DMS79 (cell line): ENCODE measurements at regions not wholly inside any gene's neighbourhood (a gene's known extent, or its start where the extent isn't known, plus 50 kb on each side); places are given as distances from the start of the nearest gene placed in this dataset.

Experiments
- DNase-seq: peaks from one replicate; lab custom pipeline; 2025; lab: John Stamatoyannopoulos, UW

DNA sequence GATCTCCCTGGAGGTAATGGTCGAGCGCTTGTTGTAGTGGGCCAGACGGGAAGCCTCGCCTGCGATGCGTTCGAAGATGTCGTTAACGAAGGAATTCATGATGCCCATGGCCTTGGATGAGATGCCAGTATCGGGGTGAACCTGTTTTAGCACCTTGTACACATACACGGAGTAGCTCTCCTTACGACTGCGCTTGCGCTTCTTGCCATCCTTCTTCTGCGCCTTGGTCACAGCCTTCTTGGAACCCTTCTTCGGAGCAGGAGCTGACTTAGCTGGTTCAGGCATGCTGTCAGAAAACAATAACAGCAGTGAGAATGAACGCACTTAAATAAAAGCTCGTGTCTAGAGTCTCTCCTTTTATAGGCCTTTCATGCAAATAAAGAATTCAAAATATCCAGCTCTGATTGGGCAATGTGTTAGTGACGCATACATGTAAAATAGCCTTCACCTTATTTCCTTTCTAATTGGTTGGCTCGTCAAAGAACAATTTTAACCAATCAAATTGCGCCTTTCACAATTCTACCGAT lies 129.2 kb downstream of the HFE start:
- peak; percentile 91 for DNase-seq

DNA sequence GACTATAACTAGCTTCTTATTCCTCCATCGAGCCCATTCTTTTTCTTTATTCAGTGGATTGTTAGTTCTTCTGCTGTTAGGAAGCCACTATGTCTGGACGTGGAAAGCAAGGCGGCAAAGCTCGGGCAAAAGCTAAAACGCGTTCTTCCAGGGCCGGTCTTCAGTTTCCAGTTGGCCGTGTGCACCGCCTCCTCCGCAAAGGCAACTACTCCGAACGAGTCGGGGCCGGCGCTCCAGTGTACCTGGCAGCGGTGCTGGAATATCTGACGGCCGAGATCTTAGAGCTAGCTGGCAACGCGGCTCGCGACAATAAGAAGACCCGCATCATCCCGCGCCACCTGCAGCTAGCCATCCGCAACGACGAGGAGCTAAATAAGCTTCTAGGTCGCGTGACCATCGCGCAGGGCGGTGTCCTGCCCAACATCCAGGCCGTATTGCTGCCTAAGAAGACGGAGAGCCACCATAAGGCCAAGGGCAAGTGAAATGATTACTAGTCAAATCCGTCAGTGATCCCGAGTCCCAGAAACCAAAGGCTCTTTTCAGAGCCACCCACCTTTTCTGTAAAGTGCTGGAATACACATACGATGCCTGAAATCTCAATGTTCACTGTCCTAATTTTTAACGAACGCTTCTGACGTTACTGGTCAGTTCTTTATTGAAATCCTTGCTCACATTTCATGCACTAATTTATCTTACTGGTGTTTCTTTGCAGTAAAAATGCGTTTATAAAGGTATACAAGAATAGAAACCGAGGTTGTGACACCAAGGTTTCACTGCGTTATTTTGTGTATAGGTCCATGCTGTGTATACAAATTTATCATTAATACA lies 129.9 kb downstream of the HFE start:
- DNase-seq, result no peak

DNA sequence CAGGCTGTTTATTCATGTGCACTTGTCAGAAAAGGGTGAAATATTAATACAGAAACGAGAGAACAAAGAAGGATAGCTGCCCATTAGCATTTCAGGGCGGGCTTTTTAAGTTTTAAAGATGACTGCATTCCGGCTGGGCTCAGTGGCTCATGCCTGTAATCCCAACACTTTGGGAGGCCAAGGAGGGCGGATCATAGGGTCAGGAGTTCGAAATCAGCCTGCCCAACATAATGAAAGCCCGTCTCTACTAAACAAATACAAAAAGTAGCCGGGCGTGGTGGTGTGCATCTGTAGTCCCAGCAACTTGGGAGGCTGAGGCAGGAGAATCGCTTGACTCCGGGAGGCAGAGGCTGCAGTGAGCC lies 130.5 kb downstream of the HFE start:
- no peak for DNase-seq

DNA sequence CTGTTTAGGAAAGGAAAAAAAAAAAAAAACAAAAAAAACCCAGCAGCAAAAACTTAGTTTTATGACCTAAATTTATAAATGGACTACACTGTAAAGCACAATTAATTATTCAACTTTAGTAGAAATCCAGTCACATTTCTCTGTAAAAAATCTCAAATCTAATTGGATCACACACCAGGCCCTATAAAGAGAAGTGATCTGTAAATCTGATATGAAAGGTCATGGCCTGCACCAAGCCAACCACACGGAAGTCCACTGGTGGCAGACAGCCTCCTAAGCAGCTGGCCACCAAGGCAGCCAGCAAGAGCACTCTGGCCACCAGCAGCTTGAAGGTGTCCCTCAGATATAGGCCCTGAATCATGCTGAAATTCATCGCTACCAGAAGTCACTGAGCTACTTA lies 131.6 kb downstream of the HFE start:
- no peak for DNase-seq

DNA sequence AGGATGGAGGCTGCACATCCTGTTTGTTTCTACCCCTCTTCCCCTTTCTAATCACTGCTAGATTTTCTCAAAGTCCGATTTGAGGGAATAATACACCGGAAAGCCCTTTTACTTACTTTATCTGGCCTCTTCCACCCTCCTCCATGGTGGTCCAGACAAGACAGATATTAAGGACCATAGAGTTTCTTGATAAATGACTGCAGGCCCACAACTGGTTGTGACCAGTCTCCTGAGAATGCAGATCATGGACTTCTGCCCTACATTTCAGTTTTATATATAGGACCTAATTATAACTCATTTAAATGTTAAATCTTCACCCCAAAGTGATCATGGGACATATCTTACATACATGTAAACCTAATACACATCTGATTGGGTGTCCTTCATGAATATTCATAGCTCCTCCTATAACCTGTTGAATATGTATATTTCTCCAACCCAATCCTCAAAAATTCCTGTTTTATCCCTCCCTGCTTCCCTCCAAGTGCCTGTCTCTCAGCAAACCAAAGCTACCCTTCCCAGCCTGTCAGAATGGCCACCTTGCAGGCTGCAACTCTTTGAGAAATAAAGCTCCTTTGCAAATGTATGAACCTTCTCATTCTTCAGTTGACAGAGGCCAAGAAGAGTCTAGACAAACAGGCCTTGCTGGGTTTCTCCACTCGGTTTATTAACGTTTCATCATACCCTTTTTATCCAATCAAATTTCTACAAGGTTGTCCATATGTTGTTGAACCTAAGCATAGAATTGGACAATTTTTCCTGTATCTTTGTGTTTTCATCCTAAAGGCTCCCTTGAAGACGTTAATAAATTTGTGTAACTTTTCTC lies 133.1 kb downstream of the HFE start:
- no peak for DNase-seq

DNA sequence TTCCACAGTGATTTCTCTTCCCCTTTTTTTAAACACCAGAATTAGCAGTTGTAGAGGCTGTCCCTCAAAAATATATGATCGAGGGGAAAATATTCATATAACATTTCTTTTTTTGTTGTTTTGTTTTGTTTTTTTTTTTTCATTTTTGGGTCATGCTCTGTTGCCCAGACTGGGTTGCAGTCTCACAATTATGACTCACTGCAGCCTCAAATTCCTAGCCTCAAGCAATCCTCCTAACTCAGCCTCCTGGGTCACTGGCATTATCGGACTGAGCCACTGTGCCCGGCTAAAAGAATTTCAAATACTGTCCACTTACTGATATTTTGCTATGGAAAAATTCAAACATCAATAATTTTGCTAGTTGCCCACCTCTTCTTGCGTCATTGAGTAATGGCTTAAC lies 134.0 kb downstream of the HFE start:
- DNase-seq, result no peak

DNA sequence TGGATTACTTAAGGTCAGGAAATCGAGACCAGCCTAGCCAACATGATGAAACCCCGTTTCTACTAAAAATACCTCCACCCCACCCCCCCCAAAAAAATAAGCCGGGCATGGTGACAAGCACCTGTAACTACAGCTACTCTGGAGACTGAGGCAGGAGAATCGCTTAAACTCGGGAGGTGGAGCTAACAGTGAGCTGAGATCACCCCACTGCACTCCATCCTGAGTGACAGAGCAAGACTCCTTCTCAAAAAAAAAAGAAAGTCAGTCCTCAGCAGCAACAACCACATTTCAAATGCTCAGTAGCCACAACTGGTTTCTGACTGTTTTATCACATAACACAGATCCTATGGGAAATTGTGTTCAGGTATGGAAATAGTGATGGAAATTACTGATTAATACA lies 135.3 kb downstream of the HFE start:
- DNase-seq, result no peak

DNA sequence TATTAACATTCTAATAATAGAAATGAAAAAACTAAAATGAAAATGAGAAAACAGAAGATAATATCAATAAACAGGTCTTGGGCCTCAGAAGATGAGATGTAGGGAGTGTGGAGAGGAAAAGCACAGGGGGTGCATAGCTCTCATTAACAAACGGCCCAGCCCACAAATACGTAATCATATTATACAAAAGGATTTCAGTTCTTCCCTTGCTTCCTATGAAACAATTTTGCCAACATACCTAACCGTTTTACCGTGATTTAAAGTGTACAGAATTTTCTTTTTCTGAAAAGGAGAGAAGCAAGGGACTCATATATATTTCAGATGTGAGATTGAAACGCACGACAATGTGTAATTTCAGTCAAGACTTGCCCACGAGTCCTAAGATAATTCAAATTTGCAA lies 136.0 kb downstream of the HFE start:
- DNase-seq, result no peak

DNA sequence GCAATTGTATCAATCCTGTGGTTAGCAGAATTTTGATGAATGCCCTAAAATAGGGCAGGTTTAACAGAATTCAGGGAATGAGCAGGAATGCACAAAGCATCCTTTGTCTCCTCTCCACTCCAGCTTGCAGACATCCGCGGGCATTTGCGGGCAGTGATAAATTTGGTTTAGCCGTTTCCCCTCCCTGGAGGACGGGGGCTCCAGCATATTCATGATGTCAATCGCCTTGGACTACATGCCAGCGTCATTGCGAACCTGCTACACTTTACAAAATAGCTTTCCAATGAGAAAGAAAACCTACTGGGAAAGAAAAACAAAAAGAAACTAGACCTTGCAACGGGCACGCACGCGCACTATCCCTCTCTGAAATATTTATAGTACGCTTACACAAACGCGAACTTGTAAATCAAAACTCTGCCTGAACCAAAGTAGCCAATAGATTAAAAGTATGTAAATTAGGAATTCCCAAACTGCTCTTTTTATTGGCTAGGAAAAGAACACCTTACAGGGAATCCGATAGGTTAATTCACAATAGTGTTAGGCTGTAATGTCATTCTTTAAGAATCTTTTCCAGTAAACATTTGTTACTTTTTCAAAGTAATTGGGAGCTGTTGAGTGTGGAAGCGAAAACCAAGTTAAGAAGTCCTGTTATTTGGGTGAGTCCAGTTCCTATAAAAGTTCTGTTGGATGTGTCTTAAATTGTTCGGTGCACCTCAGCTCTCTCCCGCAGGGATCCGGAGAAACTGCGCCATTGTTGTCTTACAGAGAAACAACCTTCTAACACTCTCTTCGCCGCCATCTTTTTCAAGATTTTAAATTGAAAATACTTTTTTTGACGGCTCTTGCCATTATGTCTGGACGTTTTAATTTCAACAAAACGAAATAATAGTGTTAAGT lies 136.7 kb downstream of the HFE start:
- peak; percentile 88 for DNase-seq

DNA sequence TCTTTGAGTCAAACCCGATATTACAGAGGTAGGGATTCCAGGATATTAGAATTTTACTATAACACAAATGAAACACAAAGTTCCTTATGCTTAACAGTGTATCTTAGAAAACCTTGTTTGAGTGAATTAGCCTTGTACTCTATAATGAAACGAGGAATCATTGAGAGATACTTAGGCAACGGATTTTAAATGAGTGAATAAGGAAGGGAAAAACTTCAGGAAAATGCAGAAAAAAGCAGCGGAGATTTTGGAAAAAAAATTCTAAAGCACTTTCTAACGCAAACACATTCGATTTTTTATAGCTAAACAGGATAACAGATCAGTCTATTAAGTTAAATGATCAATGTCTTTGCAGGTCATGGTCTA lies 137.3 kb downstream of the HFE start:
- DNase-seq, result no peak

DNA sequence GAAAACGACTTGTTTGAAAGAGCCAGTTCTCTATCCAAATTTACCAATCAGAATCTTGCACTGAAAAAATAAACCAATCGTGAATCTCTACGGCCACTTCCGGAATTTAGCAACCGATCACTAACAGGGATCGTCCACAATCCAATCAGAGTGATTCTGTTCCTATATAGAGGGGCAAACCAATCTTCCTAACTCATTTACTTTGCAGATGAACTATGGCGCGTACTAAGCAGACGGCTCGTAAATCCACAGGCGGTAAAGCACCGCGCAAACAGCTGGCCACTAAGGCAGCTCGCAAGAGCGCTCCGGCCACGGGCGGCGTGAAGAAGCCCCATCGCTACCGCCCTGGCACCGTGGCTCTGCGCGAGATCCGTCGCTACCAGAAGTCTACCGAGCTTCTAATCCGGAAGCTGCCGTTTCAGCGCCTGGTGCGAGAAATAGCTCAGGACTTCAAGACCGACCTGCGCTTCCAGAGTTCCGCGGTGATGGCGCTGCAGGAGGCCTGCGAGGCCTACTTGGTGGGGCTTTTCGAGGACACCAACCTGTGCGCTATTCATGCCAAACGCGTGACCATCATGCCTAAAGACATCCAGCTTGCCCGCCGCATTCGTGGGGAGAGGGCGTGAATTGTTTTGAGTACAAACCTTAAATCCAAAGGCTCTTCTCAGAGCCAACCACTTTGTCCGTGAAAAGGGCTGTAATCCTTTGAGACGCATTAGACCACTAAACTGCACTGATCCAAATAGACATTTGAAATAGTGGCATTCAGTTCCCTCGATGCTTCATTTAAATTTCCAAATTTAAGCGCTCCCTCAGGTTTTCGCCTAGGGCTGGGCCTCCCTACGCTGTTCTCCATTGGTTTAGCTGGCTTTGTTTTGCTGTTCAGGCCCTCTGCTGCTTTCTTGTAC lies 138.0 kb downstream of the HFE start:
- no peak for DNase-seq

DNA sequence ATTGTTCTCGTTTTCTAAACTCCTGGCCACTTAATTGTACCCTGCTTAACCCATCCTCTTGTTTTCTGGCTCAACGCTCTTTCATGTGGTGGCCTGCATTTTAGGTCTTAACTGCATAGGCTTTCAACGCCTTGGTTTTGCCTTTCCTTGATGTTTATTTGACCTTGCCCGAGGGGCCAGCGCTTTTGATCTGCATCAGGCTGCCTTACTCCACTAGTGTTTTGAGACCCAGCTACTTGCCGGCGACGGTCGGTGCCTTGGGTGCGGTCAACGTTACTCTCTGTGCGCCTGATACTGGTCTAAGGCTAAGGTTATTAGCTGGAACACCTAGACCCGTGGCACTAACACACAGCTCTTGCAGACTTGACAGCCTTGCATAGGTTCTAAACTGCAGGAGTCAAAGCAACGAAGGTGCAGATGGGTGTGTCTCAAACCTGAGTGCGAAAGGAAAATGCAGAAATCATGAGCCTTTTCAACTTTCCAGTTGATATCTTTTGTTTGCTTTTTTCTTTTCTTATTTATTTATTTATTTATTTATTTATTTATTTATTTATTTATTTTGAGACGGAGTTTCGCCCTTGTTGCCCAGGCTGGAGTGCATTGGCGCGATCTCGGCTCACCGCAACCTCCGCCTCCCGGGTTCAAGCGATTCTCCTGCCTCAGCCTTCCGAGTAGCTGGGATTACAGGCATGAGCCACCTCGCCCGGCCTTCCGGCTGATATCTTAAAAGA lies 138.8 kb downstream of the HFE start:
- no peak for DNase-seq

DNA sequence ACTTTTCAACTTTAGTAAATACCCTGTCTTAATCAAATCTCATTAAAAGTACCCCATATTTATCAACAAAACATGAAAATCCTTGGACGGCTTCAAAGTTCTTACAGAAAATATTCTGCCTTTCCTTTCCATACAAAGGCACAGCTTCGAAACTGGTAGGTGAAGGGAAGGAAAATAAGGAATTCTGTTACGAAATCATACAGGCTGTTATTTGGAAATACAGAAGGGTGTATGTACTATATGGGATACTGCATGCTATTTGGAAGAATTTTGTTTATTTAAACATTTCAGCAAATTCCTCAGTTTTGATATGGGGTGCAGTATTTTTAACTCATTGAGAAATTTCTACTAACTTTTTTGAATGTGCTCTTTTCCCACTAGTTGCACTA lies 138.4 kb upstream of the BTN3A2 start:
- no peak for DNase-seq

DNA sequence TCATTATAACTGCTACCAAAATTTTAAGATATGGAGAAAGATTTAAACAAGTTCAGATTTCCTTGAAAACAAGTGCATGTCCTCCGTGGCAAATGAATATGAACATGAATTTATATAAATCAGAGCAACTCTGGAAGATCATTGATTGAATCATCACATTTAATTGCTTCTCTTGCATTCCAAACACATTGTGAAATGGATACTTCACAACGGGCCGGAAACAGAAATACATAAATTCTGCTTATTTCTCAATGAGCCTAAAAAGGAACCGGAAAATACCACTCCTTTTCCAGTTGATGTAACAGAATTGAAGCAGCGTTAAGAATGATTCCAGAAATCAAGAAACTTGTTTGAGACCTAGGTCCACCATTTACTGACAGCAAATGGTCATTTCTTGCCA lies 134.6 kb upstream of the BTN3A2 start:
- DNase-seq, result no peak

DNA sequence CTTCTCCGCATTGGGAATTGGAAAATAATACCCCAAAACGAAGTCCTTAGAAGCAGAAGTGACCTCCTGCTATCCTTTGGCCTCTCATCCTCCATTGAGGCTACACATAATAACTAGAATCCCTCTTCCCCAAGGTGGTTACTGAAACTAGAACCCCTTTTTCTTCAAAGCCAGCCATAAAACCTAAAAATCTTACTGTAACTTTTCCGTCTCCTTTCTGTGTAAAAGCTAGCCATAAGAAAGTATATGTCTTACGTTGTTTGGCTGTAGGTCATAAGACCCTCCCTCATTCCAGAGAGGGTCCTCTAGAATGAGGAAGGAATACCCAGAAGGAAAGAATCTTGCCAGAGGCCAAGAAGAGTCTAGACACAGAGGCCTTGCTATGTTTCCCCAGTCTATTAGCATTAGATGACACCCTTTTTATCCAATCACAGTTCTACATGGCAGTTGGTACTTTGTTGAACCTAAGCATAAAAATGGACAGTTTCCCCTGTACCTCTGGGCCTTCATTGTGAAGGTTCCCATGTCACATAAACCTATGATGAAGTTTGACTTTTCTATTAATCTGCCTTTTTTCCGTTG lies 133.9 kb upstream of the BTN3A2 start:
- DNase-seq, result no peak

DNA sequence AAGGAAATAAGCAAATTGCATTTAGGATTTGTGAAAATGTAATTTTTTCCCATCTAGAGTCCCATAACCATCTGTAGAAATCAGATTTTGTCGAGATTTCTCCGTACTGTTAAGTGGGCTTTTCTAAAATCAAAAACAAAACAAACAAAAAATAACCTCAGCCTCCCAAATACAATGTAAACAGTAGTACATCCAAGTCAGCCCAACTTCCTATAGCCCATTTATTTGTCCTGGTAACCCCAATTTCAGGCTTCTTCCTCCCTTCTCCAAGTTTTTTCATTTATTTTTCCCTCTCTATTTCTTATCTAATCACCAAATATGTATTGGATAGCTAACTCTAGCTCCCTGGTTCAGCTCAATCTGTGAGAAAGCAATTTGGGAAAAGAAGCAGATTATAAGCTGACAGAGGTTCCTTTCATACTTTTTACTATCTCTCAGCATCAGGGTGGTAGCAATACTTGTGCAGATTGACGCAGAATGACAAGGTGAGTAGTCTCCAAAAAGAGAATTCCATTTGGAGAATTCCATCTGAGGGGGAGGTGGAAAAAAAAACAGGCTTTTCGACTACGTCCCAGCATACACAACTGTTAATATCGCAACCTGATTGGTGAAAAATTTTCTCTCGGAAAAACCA lies 132.6 kb upstream of the BTN3A2 start:
- DNase-seq, result no peak

DNA sequence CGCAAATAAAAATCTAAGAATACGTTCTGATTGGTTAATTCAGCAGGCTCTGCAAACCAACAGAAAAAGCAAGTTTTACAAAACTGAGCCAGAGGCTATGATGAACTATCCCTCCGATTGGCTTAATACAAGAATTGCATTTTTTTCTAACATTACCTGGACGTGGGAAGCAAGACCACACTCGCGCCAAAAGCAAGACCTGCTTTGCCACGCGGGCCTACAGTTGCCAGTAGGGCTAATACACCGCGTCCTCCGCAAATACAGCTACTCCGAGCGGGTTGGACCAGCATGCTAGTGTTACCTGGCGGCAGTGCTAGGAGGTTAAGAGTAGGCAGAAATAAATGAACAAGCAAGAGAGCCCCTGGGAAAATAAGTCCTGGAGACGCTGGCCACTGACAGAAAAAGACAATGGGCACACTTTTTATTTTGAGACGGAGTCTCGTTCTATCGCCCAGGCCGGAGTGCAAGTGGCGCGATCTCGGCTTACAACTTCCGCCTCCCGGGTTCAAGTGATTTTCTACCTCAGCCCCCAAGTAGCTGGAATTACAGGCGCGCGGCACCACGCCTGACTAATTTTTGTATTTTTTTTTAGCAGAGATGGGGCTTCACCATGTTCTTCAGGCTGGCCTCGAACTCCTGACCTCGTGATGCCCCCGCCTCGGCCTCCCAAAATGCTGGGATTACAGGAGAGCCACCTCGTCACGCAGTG lies 131.9 kb upstream of the BTN3A2 start:
- DNase-seq, result no peak

DNA sequence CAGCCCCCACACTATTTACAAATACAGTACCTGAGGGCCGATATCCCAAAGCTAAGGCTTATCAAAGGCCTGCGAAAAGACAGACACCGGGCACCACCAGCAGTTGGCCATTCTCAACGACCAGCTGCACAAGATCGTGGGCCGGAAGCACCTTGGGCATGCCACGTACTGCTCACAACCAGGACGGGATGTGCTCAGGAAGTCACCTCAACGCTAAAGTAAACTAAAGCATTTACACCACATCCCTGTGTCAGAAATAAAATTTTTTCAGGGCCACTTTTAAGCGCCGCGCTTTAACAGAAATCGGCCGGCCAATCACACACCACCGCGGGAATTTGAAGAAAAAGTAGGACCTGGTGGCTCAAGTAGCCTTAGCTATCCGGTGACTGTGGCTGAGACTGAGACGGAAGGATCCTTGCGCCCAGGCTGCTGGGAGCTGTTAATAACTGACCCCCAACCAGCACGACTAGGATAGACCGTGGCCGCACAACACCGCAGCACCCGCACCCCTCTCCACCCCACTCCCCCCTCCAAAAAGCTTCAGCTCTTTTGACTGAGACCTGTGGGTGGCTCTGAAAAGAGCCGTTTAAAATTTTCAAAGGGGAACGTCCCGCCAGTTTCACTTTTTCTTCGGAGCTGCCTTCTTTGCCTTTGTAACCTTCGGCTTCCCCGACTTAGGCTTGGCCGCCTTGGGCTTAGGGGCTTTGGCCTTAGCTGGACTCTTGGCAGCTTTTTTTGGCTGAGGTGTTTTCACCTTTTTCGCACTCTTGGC lies 131.2 kb upstream of the BTN3A2 start:
- no peak for DNase-seq
